Lung (tissue), 11 donors: ENCODE measurements at regions not wholly inside any gene's neighbourhood (a gene's known extent, or its start where the extent isn't known, plus 50 kb on each side); places are given as distances from the start of the nearest gene placed in this dataset.

Experiments used
- ATAC-seq: fragments of 200-7000 bp; cut with Tn5 transposase; one replicate; pipeline ENCODE4 v1.9.1; 2020; ENCODE audit warnings: moderate number of reproducible peaks; ENCODE audit not compliant: insufficient read depth, low FRiP score
- DNase-seq, 3 donors: peaks; one replicate each; pipeline ENCODE4 v3.0.0-alpha.2; 2013 to 2017
- H3K27ac ChIP-seq, 2 donors: one replicate each; pipeline ENCODE4 v1.5.1; 2013; ENCODE audit warnings: mild to moderate bottlenecking in 2 of 2, moderate library complexity in 2 of 2, control low read depth in 1 of 2, inconsistent platforms in 1 of 2, low read depth in 1 of 2, low read length in 1 of 2
- H3K27me3 ChIP-seq, 3 donors: one replicate each; pipeline ENCODE4 v1.5.1; 2013; ENCODE audit warnings: low read length in 2 of 3; ENCODE audit not compliant: control insufficient read depth in 3 of 3, insufficient read depth in 3 of 3
- H3K36me3 ChIP-seq, 4 donors: one replicate each; pipeline ENCODE4 v1.5.1; 2013; ENCODE audit warnings: low read length in 4 of 4, mild to moderate bottlenecking in 1 of 4, moderate library complexity in 1 of 4; ENCODE audit not compliant: control insufficient read depth in 4 of 4, insufficient read depth in 4 of 4
- H3K4me1 ChIP-seq, 5 donors: one replicate each; pipeline ENCODE4 v1.5.1; 2013; ENCODE audit warnings: low read length in 5 of 5, mild to moderate bottlenecking in 2 of 5, moderate library complexity in 1 of 5; ENCODE audit not compliant: control insufficient read depth in 5 of 5, insufficient read depth in 5 of 5
- H3K4me3 ChIP-seq: one replicate; pipeline ENCODE4 v1.5.1; 2013; ENCODE audit warnings: mild to moderate bottlenecking, control low read depth, moderate library complexity
- H3K9ac ChIP-seq, 2 donors: one replicate each; pipeline ENCODE4 v1.5.1; 2013; ENCODE audit warnings: low read length in 2 of 2, control low read depth in 1 of 2; ENCODE audit not compliant: insufficient read depth in 1 of 2
- H3K9me3 ChIP-seq, 4 donors: one replicate each; pipeline ENCODE4 v1.5.1; 2013; ENCODE audit warnings: low read length in 3 of 4, mild to moderate bottlenecking in 1 of 4, moderate library complexity in 1 of 4; ENCODE audit not compliant: control insufficient read depth in 4 of 4, insufficient read depth in 3 of 4
- WGBS, 2 donors: extraction: QIAGEN DNeasy Blood & Tissue Kit; methylation state at CpG; one replicate each; pipeline ENCODE4 v1.1.7; 2013; 5-methylcytosine and 5-hydroxymethylcytosine counted together
- TF ChIP-seq, protein P1 (sequence below): IDR thresholded peaks from 2 replicates; pipeline ENCODE4 v1.5.1; 2012; ENCODE audit warnings: mild to moderate bottlenecking; ENCODE audit errors: control extremely low read depth, extremely low read depth
- donor health status: control.
- donor health status: control.
- donor health status: Bipolar disorder and iron deficiency.
- donor health status: healthy.
- donor health status: DM: yes; HTN: yes; CAD: no.

DNA sequence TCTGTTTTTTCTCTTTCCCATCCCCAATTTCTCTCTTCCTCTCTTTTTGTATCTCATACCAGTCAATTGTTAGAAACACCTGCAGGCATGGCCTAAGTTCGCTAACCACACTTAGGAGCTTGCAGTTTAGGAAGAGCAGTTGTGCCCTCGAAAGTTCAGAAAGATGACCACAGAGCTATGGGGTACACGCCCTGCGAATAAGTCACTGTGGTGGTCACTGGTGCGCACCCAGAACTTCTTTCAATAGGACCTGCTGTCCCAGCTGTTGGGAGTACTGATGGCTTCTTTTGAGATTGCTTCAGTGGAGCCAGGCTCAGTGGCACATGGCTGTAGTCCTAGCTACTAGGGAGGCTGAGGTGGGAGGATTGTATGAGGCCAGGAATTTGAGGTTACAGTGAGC is 362.8 kb upstream of the TMTC1 start:
- H3K27me3 ChIP-seq, result no peaks in the 10 kb centered on the region
- no peaks in the 10 kb centered on the region for H3K4me1 ChIP-seq
- no peak overlapping the region for H3K27ac ChIP-seq
- no peaks in the 10 kb centered on the region for H3K36me3 ChIP-seq
- H3K9me3 ChIP-seq, result no peaks in the 10 kb centered on the region
- ATAC-seq (no peak), DNase-seq (no peak)
- TF ChIP-seq, protein P1, sequence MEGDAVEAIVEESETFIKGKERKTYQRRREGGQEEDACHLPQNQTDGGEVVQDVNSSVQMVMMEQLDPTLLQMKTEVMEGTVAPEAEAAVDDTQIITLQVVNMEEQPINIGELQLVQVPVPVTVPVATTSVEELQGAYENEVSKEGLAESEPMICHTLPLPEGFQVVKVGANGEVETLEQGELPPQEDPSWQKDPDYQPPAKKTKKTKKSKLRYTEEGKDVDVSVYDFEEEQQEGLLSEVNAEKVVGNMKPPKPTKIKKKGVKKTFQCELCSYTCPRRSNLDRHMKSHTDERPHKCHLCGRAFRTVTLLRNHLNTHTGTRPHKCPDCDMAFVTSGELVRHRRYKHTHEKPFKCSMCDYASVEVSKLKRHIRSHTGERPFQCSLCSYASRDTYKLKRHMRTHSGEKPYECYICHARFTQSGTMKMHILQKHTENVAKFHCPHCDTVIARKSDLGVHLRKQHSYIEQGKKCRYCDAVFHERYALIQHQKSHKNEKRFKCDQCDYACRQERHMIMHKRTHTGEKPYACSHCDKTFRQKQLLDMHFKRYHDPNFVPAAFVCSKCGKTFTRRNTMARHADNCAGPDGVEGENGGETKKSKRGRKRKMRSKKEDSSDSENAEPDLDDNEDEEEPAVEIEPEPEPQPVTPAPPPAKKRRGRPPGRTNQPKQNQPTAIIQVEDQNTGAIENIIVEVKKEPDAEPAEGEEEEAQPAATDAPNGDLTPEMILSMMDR, result no peak
- no peak overlapping the region for H3K4me3 ChIP-seq
- H3K9ac ChIP-seq, result no peak overlapping the region
- WGBS, 2 donors, result 84 to 86% methylated on average over 5 of the region's 5 CpGs

DNA sequence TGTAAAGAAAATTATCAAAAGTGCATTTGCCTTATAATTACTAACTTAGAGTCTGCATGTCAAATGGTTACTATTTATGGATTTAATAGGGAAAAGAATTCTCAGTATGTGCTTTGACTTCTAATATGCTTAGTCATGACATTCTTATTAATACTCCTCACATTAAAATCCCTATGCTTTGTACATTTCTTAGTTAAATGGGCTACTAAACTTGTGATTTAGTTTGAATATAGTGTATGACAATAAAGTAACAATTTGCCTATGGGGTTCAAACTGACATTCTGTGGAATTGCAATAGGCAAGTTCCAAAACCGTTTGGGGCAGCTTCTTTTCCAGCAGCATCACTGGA is 361.9 kb upstream of the TMTC1 start:
- no peak for DNase-seq
- Histone ChIP-seq H3K4me3 (no peak overlapping the region), H3K27me3 (no peaks in the 10 kb centered on the region), H3K9me3 (no peaks in the 10 kb centered on the region), H3K4me1 (no peaks in the 10 kb centered on the region), H3K36me3 (no peaks in the 10 kb centered on the region), H3K27ac (no peak overlapping the region), H3K9ac (no peak overlapping the region)
- 39 to 42% methylated on average over 1 of the region's 1 CpG for WGBS, 2 donors
- ATAC-seq, result no peak
- TF ChIP-seq, protein P1, result no peak

DNA sequence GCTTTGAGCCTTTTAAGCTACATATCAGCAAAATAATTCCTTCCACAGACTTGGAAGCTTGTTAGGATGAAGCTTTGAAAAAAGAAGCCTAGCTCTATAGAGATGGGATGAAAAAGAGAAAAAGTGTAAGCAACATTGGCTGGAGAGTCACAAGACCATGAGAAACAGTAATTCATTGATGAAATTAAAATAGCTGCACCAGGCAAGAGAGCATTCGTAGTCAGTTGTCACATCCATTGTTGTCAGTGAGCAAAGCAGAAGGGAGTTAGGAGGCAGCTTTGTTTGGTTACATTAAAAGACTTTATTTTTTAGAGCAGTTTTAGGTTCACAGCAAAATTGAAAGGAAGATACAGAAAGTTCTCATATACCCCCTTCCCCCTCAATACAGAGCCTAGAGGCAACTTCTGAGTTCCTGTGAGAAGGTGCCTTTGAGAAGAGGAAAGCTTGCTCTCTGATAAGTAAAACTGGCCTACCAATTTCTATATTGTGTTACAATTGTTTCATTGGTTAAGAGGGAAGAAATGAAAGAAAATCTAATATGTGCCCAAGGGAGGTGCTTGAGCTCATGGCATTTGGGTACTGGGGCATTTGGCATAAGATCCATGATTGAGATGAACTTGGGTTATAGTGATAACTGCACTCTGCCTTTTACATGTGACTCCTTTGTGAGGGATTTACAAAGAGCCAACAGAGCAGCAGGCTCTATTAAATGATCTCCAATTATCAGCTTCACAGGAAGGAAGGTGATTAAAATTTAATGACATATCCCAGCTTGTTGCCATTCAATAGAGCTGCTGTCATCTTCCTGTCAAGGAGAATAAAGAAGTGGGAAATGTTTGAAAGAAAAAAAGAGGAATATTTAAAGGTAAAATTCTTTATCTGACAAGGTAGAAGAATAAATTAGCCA is 361.3 kb upstream of the TMTC1 start:
- Histone ChIP-seq H3K9ac (no peak overlapping the region), H3K27ac (no peak overlapping the region), H3K36me3 (no peaks in the 10 kb centered on the region), H3K4me3 (no peak overlapping the region), H3K9me3 (no peaks in the 10 kb centered on the region), H3K4me1 (no peaks in the 10 kb centered on the region), H3K27me3 (no peaks in the 10 kb centered on the region)
- WGBS, 2 donors, result 67 to 86% methylated on average over 1 of the region's 1 CpG
- TF ChIP-seq, protein P1, result no peak
- DNase-seq (no peak), ATAC-seq (no peak)
